KOPT-K1 (cell line): ENCODE measurements at regions not wholly inside any gene's neighbourhood (a gene's known extent, or its start where the extent isn't known, plus 50 kb on each side); places are given as distances from the start of the nearest gene placed in this dataset.
"Not testable (repeated sequence)": the region's sequence is repeated elsewhere in the genome, so short reads cannot be mapped to it uniquely, and the experiment has no call there.

ENCODE experiments used
- H3K27ac ChIP-seq: fragments of 200-600 bp; sonication (generic); 2 replicates; pipeline ENCODE4 v1.5.1; 2016; ENCODE audit warnings: antibody characterized with exemption, mild to moderate bottlenecking, low read depth, low read length; ENCODE audit not compliant: poor library complexity, severe bottlenecking
- H3K36me3 ChIP-seq: fragments of 200-600 bp; sonication (generic); 2 replicates; pipeline ENCODE4 v1.5.1; 2017; ENCODE audit warnings: antibody characterized with exemption, mild to moderate bottlenecking, low read length, moderate library complexity; ENCODE audit not compliant: insufficient read depth
- H3K9me3 ChIP-seq: fragments of 200-600 bp; sonication (generic); 2 replicates; pipeline ENCODE4 v1.5.1; 2017; ENCODE audit warnings: antibody characterized with exemption, low read length, mild to moderate bottlenecking; ENCODE audit not compliant: insufficient read depth, poor library complexity, severe bottlenecking

GRCh38 chr21:14687268-14687625 is 141.1 kb upstream of the SAMSN1 start:
- no peaks in the 10 kb centered on the region for H3K36me3 ChIP-seq
- no peaks in the 10 kb centered on the region for H3K9me3 ChIP-seq
- no peak overlapping the region for H3K27ac ChIP-seq

- Histone ChIP-seq H3K27ac (no peak overlapping the region), H3K36me3 (no peaks in the 10 kb centered on the region), H3K9me3 (no peaks in the 10 kb centered on the region)
Observed at GRCh38 chr21:14686466-14687267, 140.6 kb upstream of the SAMSN1 start.

- Histone ChIP-seq H3K9me3 (no peaks in the 10 kb centered on the region), H3K36me3 (no peaks in the 10 kb centered on the region), H3K27ac (no peak overlapping the region)
Observed at GRCh38 chr21:14685568-14685967, 139.5 kb upstream of the SAMSN1 start.

DNA sequence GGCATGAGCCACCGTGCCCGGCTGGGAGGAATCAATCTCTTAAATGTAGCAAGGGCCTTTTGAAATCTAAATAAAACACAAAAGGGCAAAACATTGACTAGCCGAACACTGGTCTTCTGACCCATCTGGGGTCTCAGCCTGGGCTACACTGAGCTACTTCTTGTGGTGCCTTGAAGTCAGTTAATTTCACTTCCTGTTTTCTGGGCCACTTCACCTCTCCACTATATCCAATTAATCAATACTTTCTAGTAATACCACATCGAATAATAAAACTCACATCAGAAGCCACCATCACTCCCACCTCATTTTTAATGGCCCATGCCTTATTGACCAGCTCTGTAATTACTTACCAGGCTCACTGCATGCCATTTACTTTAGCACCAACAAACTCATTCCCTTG is 138.0 kb upstream of the SAMSN1 start:
- Histone ChIP-seq H3K9me3 (no peaks in the 10 kb centered on the region), H3K27ac (no peak overlapping the region), H3K36me3 (no peaks in the 10 kb centered on the region)

DNA sequence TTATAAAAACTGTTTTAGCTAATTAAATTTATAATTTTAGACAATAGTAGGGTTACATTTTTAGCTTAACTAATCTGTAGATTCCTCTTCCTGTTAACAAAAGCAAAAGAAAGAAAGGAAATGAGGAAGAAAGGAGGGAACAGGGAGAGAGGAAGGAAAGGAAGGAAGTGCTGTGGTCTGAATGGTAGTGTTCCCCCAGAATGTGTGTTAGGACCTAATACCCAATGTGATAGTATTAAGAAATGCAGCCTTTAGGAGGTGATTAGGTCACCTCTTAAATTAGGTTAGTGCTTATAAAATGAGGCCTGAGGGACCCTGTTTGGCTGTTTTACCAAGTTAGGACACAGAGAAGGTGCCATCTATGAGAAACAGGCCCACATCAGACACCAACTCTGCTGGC is 136.9 kb upstream of the SAMSN1 start:
- H3K27ac ChIP-seq: no peak overlapping the region
- peaks cover 3% of the 10 kb centered on the region for H3K9me3 ChIP-seq

GRCh38 chr21:14678973-14679574 is 133.0 kb upstream of the SAMSN1 start:
- no peak overlapping the region for H3K27ac ChIP-seq

More for the DNA sequence above, 136.9 kb upstream of the SAMSN1 start:
- no peaks in the 10 kb centered on the region for H3K36me3 ChIP-seq

DNA sequence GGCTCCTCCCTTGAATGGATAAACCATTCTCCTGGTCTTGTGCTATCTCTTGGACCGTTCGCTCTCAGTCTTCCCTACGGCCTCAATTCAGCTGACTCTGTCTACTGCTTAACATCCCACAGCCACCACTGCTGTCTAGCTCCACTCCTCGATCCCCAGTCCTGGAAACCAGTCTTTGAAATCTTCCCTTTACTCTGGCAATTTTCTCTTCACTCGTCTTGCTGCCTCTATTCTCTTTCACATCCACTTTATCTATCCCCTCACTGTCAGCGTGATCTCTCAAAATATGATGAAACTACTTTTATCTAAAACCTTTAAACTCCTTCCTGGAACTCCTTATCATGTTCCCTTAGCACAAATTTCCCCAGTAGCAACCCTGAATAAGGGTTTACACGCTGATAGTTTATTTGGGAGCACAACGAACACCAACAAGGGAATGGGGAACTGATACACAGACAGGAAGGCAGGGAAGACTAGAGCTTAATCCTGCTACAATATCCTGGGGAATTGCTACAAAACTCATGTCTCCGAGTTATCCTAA is 131.6 kb upstream of the SAMSN1 start:
- H3K27ac ChIP-seq: no peak overlapping the region
- no peaks in the 10 kb centered on the region for H3K36me3 ChIP-seq
- peaks cover 34% of the 10 kb centered on the region for H3K9me3 ChIP-seq

More at GRCh38 chr21:14678973-14679574, 133.0 kb upstream of the SAMSN1 start:
- peaks cover 34% of the 10 kb centered on the region for H3K9me3 ChIP-seq
- no peaks in the 10 kb centered on the region for H3K36me3 ChIP-seq

- Histone ChIP-seq H3K36me3 (no peaks in the 10 kb centered on the region), H3K9me3 (peaks cover 34% of the 10 kb centered on the region), H3K27ac (peak overlapping the region; percentile 56)
Observed at GRCh38 chr21:14677013-14677412, 130.9 kb upstream of the SAMSN1 start.

GRCh38 chr21:14675774-14676530 is 129.8 kb upstream of the SAMSN1 start:
- Histone ChIP-seq H3K36me3 (no peaks in the 10 kb centered on the region), H3K27ac (peak overlapping the region; percentile 56), H3K9me3 (peaks cover 34% of the 10 kb centered on the region)

DNA sequence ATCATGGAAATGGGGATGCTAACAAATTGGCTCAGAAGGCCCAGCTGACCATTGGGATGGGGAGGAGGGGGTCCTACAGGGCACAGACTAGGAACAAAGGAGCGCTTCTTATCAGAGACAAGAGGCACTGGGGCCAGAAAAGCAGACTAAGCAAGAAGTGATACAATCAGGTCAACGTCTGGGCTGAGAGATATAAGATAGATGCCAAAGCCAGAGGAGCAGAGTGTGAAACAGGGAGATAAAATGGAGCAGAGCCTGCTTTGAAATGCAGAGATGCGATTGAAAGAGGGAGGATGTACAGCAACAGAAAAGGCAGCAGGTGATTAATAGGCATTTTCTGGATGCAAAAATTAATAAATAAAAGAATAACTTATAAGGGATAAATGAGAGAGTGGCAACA is 127.5 kb upstream of the SAMSN1 start:
- peaks cover 34% of the 10 kb centered on the region for H3K9me3 ChIP-seq
- H3K36me3 ChIP-seq: no peaks in the 10 kb centered on the region
- no peak overlapping the region for H3K27ac ChIP-seq

DNA sequence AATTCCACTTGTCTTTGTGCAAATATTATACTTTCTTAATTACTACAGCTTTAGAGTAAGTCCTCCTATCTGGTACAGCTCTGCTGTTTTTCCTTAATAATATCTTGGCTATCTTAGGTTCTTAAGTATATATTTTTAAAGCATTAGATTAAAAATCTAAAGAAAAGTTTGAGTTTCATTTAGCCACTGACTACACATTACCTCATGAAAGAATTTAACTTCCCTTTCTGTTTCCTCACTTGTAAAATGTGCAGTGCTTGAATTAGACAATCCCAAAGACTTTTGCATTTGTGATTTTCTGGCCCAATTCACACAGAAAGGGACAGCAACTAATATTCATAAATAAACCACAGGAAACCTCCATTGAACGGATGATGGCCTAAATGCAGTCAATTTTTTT is 126.4 kb upstream of the SAMSN1 start:
- Histone ChIP-seq H3K9me3 (peaks cover 25% of the 10 kb centered on the region), H3K36me3 (no peaks in the 10 kb centered on the region), H3K27ac (no peak overlapping the region)

DNA sequence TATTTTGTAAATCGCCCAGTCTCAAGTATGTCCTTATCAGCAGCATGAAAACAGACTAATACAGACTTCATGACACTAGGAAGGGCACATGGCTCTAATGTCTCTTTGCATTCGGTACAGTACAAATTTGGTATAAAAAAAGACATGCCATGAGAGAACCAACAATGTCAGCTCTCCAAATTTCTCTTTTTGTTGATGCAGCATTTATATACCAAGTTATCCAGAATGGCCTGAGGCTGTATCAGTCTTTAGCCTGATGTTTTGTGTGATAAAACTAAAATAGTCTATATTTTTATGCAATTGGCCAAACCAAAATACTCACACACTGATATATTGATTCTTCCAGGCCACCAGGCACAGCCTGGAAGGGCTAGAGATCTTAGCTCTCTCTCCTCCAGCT is 124.3 kb upstream of the SAMSN1 start:
- Histone ChIP-seq H3K9me3 (peaks cover 7% of the 10 kb centered on the region), H3K36me3 (no peaks in the 10 kb centered on the region), H3K27ac (no peak overlapping the region)

- H3K9me3 ChIP-seq, H3K27ac ChIP-seq, H3K36me3 ChIP-seq: not testable (repeated sequence)
Observed at GRCh38 chr21:14669092-14669491, 123.0 kb upstream of the SAMSN1 start.

- H3K27ac ChIP-seq: no peak overlapping the region
- no peaks in the 10 kb centered on the region for H3K36me3 ChIP-seq
- H3K9me3 ChIP-seq: no peaks in the 10 kb centered on the region
Observed at GRCh38 chr21:14657241-14658008, 111.3 kb upstream of the SAMSN1 start.

GRCh38 chr21:14646893-14647292 is 100.8 kb upstream of the SAMSN1 start:
- Histone ChIP-seq H3K36me3 (no peaks in the 10 kb centered on the region), H3K9me3 (peaks cover 18% of the 10 kb centered on the region), H3K27ac (no peak overlapping the region)
